HG03064 (cell line): ENCODE measurements at regions not wholly inside any gene's neighbourhood (a gene's known extent, or its start where the extent isn't known, plus 50 kb on each side); places are given as distances from the start of the nearest gene placed in this dataset.
A peak's percentile ranks its signal among the peaks of the same experiment; 100 is the strongest.
"Not testable (repeated sequence)": the region's sequence is repeated elsewhere in the genome, so short reads cannot be mapped to it uniquely, and the experiment has no call there.

Experiments used
- ATAC-seq: cut with Tn5 transposase; IDR thresholded peaks from one replicate; pipeline ENCODE4 v1.9.1; 2021; ENCODE audit warnings: low read depth; ENCODE audit not compliant: unreplicated experiment

GRCh38 chr4:123623611-123624010 is 227.0 kb downstream of the SPRY1 start:
- ATAC-seq, result no peak

DNA sequence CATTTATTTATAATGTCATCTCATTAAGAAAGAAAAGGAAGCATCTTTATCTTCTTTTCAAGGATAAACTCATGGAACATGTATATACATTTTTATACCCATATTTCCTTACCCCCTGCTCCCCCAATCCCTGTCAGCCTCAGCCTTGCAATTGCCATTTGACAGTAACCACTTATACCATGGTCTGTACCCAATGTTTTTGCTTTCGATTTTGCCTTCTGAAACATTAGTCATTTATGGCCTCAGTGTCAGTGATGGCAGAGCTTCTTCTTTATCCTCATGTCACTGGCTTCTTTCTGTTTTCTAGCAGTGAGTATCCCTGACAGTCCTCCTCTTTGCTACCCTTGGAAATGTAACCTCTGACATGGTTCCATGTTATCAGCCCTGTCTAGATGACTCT is 228.4 kb downstream of the SPRY1 start:
- ATAC-seq, result no peak

- ATAC-seq, result no peak
Observed at GRCh38 chr4:123628288-123628687, 231.7 kb downstream of the SPRY1 start.

GRCh38 chr4:123631786-123632692 is 235.4 kb downstream of the SPRY1 start:
- no peak for ATAC-seq

GRCh38 chr4:123632693-123633030 is 236.1 kb downstream of the SPRY1 start:
- ATAC-seq, result no peak

DNA sequence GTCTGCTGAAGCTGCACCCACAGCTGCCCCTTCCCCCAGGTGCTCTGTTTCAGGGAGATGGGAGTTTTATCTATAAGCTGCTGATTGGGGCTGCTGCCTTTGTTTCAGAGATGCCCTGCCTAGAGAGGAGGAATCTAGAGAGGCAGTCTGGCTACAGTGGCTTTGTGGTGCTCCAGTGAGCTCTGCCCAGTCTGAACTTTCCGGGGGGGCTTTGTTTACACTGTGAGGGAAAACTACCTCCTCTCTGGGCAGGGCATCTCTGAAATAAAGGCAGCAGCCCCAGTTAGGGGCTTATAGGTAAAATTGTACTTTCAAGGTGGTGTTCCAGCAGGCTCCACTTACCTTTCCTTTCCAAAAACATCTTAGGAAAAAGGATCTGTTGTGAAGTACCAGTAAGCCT is 242.2 kb downstream of the SPRY1 start:
- ATAC-seq, result no peak

DNA sequence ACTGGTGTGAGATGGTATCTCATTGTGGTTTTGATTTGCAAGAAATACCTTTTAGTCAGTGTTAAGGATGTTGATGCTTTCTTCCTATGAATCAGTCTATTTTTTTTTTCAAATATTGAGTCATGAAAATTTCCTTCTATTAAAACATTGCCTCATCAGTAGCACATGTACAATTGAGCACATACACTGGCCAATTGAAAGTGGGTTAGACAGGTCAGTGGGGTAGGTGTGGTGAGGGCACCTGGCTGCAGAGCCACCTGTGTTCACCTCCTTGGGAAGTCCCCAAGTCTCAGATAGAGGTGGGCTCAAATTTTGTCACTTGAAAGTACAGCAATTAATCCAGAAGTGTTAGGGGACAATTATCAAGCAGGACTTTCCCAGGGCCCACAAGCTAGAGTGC is 243.7 kb downstream of the SPRY1 start:
- no peak for ATAC-seq

GRCh38 chr4:123640824-123641223 is 244.2 kb downstream of the SPRY1 start:
- no peak for ATAC-seq

GRCh38 chr4:123643691-123644090 is 247.1 kb downstream of the SPRY1 start:
- no peak for ATAC-seq

GRCh38 chr4:123649250-123649644 is 252.7 kb downstream of the SPRY1 start:
- peak; percentile 86 for ATAC-seq

DNA sequence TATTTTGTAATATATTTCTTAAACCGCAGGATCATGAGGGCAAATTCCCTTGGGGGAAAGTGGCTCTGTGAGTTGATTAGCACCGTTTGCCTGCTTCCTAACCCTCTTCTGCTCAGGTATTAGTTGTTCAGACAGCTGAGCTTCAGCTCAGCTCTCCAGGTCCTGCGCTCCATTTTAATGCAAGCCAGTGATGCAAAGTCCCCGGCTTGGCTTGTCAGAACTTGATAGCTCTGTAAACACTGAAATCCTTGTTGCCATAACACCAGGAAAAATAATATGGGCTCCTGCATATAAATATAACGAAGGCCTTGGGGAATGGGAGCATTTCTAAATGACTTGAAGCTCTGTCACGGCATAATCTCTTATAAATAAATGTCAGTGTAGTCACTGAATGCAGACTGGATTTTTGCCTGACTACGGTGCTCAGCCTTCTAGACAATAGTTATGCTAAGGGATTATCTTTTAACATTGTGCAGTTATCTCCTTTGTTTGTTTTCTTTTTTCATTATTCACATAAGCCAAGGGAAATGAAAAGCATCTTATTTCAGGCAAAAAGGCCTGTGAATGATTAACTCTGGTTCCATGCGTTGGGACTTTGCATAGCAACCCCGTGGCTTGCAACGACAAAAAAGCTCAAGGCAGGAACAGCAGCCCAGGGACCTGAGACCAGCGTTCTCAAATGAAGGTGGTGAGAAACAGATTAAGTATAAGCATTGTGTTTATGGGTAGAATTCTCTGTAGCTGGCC is 253.2 kb downstream of the SPRY1 start:
- ATAC-seq, result peak; percentile 37

DNA sequence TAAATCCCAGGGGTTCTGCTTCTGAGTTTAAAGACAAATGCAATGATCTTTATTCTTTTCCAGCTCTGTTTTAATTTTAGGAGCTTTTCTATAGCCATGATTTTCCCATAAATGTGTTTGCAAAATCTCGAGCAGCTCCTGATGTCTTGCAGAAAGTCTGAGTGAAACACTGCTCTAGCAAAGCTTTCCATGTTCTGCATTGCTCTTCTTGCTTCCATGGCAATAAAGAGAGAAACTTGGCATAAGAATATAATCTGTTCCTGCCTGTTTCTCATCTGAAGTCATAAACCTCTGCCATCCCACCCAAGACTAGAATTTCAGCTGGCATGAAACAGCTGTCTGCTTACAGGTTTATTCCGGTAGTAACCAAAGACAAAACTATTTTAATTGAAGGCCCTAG is 254.5 kb downstream of the SPRY1 start:
- no peak for ATAC-seq

- ATAC-seq, result no peak
Observed at GRCh38 chr4:123651536-123652180, 255.1 kb downstream of the SPRY1 start.

DNA sequence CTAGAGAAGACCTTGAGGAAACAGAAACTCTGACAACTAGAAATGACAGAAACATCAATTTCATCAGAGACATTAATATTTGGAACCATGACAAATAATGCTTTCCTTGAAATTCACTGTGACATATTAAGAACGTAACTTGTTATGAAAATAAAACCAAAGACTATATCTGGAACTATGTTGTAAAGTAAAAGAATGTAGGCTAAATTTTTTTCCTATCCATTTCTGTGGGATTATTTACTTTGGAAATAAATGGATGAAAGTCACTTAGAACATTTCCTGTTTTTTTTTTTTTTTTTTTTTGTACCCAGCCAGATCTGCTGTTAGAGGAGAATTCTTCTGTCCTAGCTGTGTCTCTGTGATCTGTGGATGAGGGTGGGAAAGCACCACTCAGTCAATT is 255.9 kb downstream of the SPRY1 start:
- ATAC-seq, result no peak

DNA sequence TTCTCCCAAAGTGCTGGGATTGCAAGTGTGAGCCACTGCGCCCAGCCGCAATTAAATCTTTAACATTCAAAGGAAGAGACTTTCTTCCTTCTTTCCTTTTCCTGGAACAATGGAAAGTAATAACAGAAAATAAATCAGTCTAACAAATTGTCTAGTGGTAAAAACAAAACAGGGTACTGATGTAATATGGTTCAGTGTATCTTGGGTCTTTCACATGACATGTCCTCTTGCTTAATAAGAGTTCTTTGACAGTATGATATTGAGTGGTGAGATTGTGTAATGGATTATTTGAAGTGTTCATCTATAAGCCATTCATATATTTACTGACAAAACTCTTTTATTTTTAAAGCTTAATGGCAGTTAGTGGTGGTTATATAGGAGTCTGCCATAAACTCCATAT is 256.6 kb downstream of the SPRY1 start:
- ATAC-seq, result no peak

DNA sequence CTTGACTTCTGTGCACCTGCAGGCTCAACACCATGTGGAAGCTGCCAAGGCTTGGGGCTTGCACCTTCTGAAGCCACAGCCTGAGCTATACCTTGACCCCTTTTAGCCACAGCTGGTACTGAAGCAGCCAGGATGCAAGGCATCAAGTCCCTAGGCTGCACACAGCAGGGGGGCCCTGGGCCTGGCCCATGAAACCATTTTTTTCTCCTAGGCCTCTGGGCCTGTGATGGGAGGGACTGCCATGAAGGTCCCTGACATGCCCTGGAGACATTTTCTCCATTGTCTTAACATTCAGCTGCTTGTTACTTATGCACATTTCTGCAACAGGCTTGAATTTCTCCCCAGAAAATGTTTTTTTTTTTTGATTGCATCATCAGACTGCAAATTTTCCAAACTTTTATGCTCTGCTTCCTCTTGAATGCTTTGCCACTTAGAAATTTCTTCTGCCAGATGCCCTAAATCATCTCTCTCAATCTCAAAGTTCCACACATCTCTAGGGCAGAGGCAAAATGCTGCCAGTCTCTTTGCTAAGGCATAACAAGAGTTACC is 260.2 kb downstream of the SPRY1 start:
- not testable (repeated sequence) for ATAC-seq

- not testable (repeated sequence) for ATAC-seq
Observed at GRCh38 chr4:123657606-123658005, 261.0 kb downstream of the SPRY1 start.

GRCh38 chr4:123659262-123659661 is 262.7 kb downstream of the SPRY1 start:
- no peak for ATAC-seq

DNA sequence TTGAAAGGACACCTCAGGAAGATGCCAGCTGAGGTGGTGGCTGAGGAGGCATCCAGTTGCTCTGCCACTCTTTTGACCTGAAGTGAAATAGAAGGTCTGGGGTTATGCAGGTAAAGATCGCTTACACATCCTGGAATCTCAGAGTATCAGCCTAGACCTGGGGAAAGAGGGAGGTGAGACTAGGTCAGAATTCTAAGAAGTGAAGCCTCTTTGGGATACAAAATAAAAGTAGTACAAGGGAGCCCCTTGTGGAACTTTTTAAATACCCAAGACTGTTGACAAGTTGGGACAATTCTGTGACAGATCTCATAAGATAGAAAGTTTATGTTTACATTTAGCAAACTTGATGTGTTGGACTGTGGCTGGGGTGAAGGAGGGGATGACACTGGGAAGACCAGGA is 263.1 kb downstream of the SPRY1 start:
- ATAC-seq, result no peak

DNA sequence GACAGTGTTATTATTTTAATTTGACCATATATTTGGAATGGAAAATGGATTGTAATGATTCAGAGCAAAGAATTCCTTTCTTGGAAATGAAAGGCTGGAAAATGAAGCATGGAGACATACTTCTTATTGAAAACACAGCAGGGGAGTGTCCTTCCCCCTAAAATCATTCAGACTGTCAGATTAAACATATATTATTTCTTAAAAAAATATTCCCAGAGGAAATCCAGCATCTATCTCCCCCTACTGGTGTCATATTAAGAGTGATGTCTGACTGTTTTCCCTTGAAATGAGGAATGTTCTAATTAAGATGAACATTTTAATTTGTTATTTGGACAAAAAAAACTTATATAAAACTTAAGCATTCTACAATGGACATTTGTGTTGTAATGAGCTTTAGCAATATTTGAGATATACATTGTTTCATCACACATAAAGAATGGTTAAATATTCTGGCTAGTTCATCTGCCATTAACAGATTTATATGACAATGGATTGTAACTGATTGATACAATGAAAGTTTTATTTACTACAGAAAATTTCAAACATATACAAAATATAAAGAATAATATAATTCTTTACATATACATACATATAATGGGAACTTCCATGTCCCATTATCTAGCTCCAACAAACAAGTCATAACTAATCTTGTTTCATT is 264.6 kb downstream of the SPRY1 start:
- ATAC-seq, result no peak

GRCh38 chr4:123662827-123663226 is 266.2 kb downstream of the SPRY1 start:
- no peak for ATAC-seq
